H1 (cell line): ENCODE measurements at regions not wholly inside any gene's neighbourhood (a gene's known extent, or its start where the extent isn't known, plus 50 kb on each side); places are given as distances from the start of the nearest gene placed in this dataset.

Source experiments
- ASH2L ChIP-seq: fragments of 200-600, 300-600 bp; sonication (generic); IDR thresholded peaks from one replicate; pipeline ENCODE4 v1.7.1; 2017; ENCODE audit warnings: low read length
- CBX8 ChIP-seq: fragments of 300-800, 300-1000 bp; sonication (generic); IDR thresholded peaks from 2 replicates; pipeline ENCODE4 v1.7.1; 2016; ENCODE audit warnings: low read depth, low read length, borderline replicate concordance
- CHD7 ChIP-seq: fragments of 300-600 bp; sonication (generic); IDR thresholded peaks from 2 replicates; pipeline ENCODE4 v1.7.1; 2012; ENCODE audit warnings: low read length, moderate library complexity, mild to moderate bottlenecking, inconsistent platforms; ENCODE audit not compliant: insufficient replicate concordance
- EP300 ChIP-seq, 2 experiments: IDR thresholded peaks; 1 replicate in 1 of 2; 2 replicates in 1 of 2; pipeline ENCODE4 v1.6.1; 2011 to 2012; ENCODE audit warnings: low read depth in 2 of 2, low read length in 2 of 2, mild to moderate bottlenecking in 2 of 2, borderline replicate concordance in 1 of 2, inconsistent platforms in 1 of 2, moderate library complexity in 1 of 2
- POU5F1 ChIP-seq: IDR thresholded peaks from 2 replicates; pipeline ENCODE4 v1.6.1; 2011; ENCODE audit warnings: low read depth, mild to moderate bottlenecking, low read length, moderate library complexity
- RNF2 ChIP-seq: fragments of 200-900, 300-1000 bp; sonication (generic); IDR thresholded peaks from 2 replicates; pipeline ENCODE4 v1.7.1; 2016; ENCODE audit warnings: borderline replicate concordance, low read depth, mild to moderate bottlenecking, antibody characterized with exemption, low read length; ENCODE audit not compliant: poor library complexity, severe bottlenecking; ENCODE audit errors: missing control alignments
- SAP30 ChIP-seq: fragments of 300-600 bp; sonication (generic); IDR thresholded peaks from 2 replicates; pipeline ENCODE4 v1.7.1; 2012; ENCODE audit warnings: low read length, moderate library complexity, mild to moderate bottlenecking, inconsistent platforms; ENCODE audit not compliant: insufficient read depth, insufficient replicate concordance
- SIRT6 ChIP-seq: IDR thresholded peaks from one replicate; pipeline ENCODE4 v1.7.1; 2012; ENCODE audit warnings: low read length, inconsistent platforms
- TCF12 ChIP-seq: IDR thresholded peaks from 2 replicates; pipeline ENCODE4 v1.6.1; 2011; ENCODE audit warnings: low read depth, mild to moderate bottlenecking, low read length

GRCh38 chr18:5704847-5705246, 161.1 kb upstream of the EPB41L3 start (continued):
- TF ChIP-seq CHD7 (no peak), SAP30 (no peak), POU5F1 (no peak), ASH2L (no peak), TCF12 (no peak), CBX8 (no peak), EP300 (IDR thresholded peaks at IDR 0.05; ENCODE audit: borderline replicate concordance in 1 of 2, low read depth in 2 of 2, low read length in 2 of 2) (no peak), RNF2 (no peak), SIRT6 (no peak)
